Hepatocyte (in vitro differentiated cells): ENCODE measurements at regions not wholly inside any gene's neighbourhood (a gene's known extent, or its start where the extent isn't known, plus 50 kb on each side); places are given as distances from the start of the nearest gene placed in this dataset.

Experiments
- EZH2 ChIP-seq: fragments of 200-600 bp; sonication (generic); IDR thresholded peaks from 2 replicates; pipeline ENCODE4 v1.6.1; 2016; ENCODE audit warnings: antibody characterized with exemption, mild to moderate bottlenecking, borderline replicate concordance
- TF ChIP-seq, protein P1 (sequence below): fragments of 200-600 bp; sonication (generic); IDR thresholded peaks from 2 replicates; pipeline ENCODE4 v1.5.1; 2016; ENCODE audit warnings: antibody characterized with exemption, mild to moderate bottlenecking; ENCODE audit not compliant: poor library complexity

DNA sequence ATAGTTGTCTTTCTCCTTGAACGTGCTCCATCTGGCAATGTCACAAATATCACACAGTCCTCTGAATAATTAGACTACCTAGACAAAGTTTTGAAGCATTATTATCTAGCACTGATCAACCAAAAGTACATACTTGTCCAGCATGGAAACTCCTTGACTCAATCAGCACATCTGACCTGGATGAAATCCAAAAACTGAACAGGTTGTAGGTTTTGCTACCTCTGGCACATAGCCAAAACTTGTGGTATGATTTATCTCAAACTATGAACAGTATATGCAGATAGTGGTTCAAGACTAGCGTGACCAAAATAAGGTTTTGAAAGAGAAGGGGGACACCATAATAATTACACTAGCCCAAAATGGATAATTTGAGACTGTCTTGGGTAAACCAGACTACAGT, 158.1 kb downstream of the ARRDC3 start:
- TF ChIP-seq, protein P1, sequence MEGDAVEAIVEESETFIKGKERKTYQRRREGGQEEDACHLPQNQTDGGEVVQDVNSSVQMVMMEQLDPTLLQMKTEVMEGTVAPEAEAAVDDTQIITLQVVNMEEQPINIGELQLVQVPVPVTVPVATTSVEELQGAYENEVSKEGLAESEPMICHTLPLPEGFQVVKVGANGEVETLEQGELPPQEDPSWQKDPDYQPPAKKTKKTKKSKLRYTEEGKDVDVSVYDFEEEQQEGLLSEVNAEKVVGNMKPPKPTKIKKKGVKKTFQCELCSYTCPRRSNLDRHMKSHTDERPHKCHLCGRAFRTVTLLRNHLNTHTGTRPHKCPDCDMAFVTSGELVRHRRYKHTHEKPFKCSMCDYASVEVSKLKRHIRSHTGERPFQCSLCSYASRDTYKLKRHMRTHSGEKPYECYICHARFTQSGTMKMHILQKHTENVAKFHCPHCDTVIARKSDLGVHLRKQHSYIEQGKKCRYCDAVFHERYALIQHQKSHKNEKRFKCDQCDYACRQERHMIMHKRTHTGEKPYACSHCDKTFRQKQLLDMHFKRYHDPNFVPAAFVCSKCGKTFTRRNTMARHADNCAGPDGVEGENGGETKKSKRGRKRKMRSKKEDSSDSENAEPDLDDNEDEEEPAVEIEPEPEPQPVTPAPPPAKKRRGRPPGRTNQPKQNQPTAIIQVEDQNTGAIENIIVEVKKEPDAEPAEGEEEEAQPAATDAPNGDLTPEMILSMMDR: no peak
- TF ChIP-seq EZH2: no peak
